Ishikawa (cell line): ENCODE measurements at regions not wholly inside any gene's neighbourhood (a gene's known extent, or its start where the extent isn't known, plus 50 kb on each side); places are given as distances from the start of the nearest gene placed in this dataset.

Experiments used
- CEBPB ChIP-seq: IDR thresholded peaks from 2 replicates; pipeline ENCODE4 v1.6.1; 2012
- CREB1 ChIP-seq: IDR thresholded peaks from 2 replicates; pipeline ENCODE4 v1.6.1; 2012; ENCODE audit warnings: low read depth
- EGR1 ChIP-seq: IDR thresholded peaks from 2 replicates; pipeline ENCODE4 v1.6.1; 2012
- EP300 ChIP-seq: IDR thresholded peaks from 2 replicates; pipeline ENCODE4 v1.6.1; 2012; ENCODE audit warnings: borderline replicate concordance
- FOXM1 ChIP-seq: IDR thresholded peaks from 2 replicates; pipeline ENCODE4 v1.6.1; 2012; ENCODE audit warnings: low read depth, borderline replicate concordance
- MAX ChIP-seq: IDR thresholded peaks from 2 replicates; pipeline ENCODE4 v1.6.1; 2012
- NFIC ChIP-seq: IDR thresholded peaks from 2 replicates; pipeline ENCODE4 v1.6.1; 2012
- RAD21 ChIP-seq: IDR thresholded peaks from 2 replicates; pipeline ENCODE4 v1.6.1; 2012; ENCODE audit warnings: low read depth
- REST ChIP-seq: IDR thresholded peaks from 2 replicates; pipeline ENCODE4 v1.6.1; 2012; ENCODE audit warnings: low read depth, mild to moderate bottlenecking
- TAF1 ChIP-seq: IDR thresholded peaks from 2 replicates; pipeline ENCODE4 v1.6.1; 2012; ENCODE audit warnings: low read depth, mild to moderate bottlenecking
- TCF12 ChIP-seq: IDR thresholded peaks from 2 replicates; pipeline ENCODE4 v1.6.1; 2012; ENCODE audit warnings: low read depth
- TEAD4 ChIP-seq: IDR thresholded peaks from 2 replicates; pipeline ENCODE4 v1.6.1; 2012
- USF1 ChIP-seq: IDR thresholded peaks from 2 replicates; pipeline ENCODE4 v1.6.1; 2012
- YY1 ChIP-seq: IDR thresholded peaks from 2 replicates; pipeline ENCODE4 v1.6.1; 2012; ENCODE audit warnings: low read depth
- ZBTB7A ChIP-seq: IDR thresholded peaks from 2 replicates; pipeline ENCODE4 v1.6.1; 2012; ENCODE audit warnings: low read depth

- TF ChIP-seq TAF1, result no peak
These were observed 202.1 kb upstream of the TLE4 start for GRCh38 chr9:79369676-79370075.

DNA sequence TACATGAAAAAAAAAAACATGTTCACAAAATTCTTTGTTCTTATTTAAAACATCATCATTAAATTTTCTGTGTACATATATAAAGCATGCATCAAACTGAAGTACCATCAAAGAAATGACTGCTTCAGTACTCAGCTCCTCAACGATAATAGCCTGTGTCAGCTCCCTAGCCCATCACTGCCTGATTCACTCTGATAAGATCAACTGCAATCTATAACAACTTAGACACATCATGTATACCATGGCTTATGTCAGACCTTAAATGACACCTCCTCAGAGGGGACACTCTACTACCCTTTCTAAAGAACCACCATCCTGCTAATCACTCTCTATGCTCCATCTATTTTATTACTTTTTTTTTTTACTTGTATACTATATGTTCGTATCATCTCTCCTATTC lies 200.5 kb upstream of the TLE4 start:
- TF ChIP-seq RAD21 (no peak), FOXM1 (no peak), YY1 (no peak), NFIC (no peak)

DNA sequence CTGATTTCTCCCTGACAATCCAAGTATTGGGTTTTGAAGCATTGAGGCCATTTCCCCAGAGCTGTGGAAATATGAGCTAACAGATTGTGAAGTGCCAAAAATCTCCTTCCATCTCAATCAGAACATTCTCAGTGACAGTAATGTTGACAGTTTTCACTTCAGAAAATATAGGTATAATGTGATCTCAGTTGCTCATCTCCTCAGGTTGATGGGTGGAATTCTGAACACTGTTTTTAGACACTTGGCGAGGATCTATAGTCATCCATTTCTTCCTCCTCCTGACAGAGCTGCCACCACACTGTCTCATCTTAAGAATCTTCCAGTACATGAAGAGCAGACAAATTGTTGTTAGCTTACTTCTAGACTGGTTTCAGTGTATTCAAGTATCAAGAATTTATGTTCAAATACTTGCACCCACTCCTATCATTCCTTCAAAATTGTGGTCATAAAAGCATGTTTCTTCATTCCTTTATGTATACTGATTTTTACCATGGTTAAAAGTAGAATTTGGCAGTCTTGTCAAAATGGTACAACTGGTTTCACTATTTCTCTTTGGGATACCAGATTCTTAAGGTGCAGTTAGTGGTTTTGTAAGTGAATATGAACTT lies 199.7 kb upstream of the TLE4 start:
- TF ChIP-seq CEBPB, result no peak
- no peak for TF ChIP-seq RAD21
- no peak for TF ChIP-seq EP300
- no peak for TF ChIP-seq ZBTB7A
- TF ChIP-seq REST, result no peak
- no peak for TF ChIP-seq EGR1
- TF ChIP-seq USF1, result no peak
- TF ChIP-seq CREB1, result no peak
- TF ChIP-seq FOXM1, result no peak
- no peak for TF ChIP-seq YY1
- no peak for TF ChIP-seq NFIC
- TF ChIP-seq TAF1, result no peak
- TF ChIP-seq TEAD4, result no peak
- no peak for TF ChIP-seq TCF12
- no peak for TF ChIP-seq MAX

DNA sequence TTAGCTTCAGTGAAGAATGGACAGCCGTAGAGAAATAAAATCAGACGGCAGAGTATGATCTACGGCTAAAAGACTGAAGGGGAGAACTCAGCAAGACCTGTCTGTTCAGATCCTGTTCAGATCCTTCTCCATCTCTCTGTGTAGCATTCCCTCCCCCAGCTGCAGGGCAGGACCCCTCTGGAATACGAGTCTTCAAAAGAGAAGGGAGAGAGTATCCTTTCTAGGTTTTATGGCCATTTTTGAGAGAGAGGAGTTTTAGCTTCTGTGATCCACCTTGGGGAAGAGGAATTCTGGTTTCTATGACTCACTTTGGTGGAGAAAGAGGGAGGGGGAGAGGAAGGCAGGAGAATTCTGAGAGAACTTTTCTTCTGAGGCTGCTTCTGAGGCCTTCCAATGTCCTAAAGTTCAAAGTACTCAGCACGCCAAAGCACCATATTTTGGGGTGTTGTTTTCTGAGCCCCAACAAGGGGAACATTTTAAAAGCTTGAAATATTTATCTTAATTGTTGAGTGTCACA lies 194.4 kb upstream of the TLE4 start:
- TF ChIP-seq NFIC, result no peak
- TF ChIP-seq TAF1, result no peak
- no peak for TF ChIP-seq ZBTB7A
- TF ChIP-seq USF1, result no peak

DNA sequence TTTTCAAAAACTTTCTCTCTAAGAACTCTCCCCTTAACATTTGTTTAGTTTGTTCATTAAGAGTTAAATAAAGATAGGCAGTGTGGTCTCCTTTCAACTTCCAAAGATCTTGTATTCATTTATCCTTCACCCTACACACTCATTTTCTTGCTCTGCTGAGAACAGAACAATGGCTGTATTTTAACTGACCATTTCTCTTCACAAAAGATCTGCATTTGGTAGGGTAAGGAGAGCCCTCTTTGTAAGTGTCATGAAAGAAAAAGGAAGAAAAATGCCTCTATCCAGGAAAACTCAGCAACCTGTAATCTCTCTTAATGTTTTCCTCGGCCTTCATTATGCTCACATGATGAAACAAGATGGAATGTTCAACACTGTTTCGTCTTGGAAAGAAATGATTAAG lies 193.7 kb upstream of the TLE4 start:
- TF ChIP-seq CREB1, result no peak

- no peak for TF ChIP-seq EGR1
- TF ChIP-seq TEAD4, result no peak
- TF ChIP-seq TAF1, result no peak
- TF ChIP-seq YY1, result no peak
- TF ChIP-seq RAD21, result no peak
- TF ChIP-seq REST, result no peak
- no peak for TF ChIP-seq EP300
- TF ChIP-seq USF1, result no peak
- TF ChIP-seq CREB1, result no peak
- TF ChIP-seq ZBTB7A, result no peak
- TF ChIP-seq CEBPB, result no peak
- no peak for TF ChIP-seq MAX
These were observed 189.7 kb upstream of the TLE4 start for GRCh38 chr9:79382044-79382443.

DNA sequence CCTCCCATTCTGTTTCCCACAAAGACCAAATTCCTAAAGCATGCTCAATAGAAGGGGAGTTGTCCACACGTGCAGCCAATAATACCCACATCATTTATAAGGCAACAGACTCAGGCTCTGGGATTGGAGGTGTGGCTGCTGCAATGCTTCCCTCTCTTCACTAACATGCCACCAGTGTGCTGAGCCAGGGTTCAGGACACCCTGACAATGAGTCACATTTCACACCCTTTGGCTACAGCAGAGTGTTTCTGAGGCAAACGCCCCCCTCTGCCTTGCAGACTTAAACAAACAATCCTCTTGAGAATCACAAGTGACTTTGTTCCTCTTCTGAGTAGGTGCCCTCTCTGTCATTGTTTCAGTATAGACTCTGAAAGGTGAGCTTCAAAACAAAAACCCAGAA lies 189.3 kb upstream of the TLE4 start:
- TF ChIP-seq CEBPB, result no peak
- TF ChIP-seq MAX, result no peak
- TF ChIP-seq TCF12, result no peak
- no peak for TF ChIP-seq NFIC
- no peak for TF ChIP-seq EGR1
- no peak for TF ChIP-seq RAD21
- no peak for TF ChIP-seq ZBTB7A
- TF ChIP-seq CREB1, result no peak
- TF ChIP-seq TEAD4, result no peak
- no peak for TF ChIP-seq TAF1
- TF ChIP-seq YY1, result no peak
- no peak for TF ChIP-seq USF1
